LHCN-M2 (cell line): ENCODE measurements at regions not wholly inside any gene's neighbourhood (a gene's known extent, or its start where the extent isn't known, plus 50 kb on each side); places are given as distances from the start of the nearest gene placed in this dataset.
"Not testable (repeated sequence)": the region's sequence is repeated elsewhere in the genome, so short reads cannot be mapped to it uniquely, and the experiment has no call there.

ENCODE experiments used
- DNase-seq: peaks from one replicate; pipeline ENCODE4 v3.0.0-alpha.2; 2012; ENCODE audit warnings: low read depth

DNA sequence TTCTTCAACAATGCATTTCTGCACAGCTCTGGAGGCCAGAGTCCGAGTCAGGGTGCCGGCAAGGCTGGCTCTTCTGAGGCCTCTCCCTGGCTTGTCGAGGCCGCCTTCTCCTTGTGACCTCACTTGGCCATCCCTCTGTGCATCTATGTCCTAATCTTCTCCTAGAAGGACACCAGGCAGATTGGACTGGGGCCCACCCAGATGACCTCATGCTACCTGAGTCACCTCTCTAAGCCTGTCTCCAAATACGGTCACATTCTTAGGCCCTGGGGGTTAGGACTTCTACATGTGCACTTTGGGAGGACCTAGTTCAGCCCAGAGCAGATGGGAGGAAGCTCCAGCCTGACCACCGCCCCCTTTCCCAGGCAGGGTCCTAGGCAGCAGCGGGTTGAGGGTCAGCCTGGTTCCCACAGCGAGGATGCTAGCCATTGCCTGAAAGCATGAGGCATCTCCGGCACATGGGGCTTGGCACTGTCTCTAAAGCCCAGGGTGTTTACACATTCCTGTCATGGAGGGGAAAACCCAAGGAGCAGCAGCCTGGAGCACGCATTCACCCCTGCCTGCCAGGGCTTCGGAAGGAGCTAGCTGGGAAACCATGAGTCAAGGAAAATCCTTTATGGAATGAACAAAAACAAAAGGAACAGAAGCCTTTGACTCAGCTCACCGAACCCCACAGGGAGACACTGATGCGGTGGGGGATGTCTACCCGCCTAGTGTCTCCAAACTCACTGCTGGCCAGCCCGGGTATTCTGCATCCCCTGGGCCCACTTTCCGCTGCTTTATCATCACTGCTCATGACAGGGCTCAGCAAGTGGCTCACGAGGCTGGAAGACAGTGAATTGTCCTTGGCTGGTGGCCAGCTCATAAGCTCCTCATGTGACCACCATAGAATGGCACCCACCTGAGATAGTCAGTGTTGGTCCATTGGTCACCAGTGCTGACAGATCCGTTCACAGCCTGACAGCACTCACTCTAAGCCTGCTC lies 140.2 kb upstream of the ZNF469 start:
- DNase-seq, result peak; percentile 86

DNA sequence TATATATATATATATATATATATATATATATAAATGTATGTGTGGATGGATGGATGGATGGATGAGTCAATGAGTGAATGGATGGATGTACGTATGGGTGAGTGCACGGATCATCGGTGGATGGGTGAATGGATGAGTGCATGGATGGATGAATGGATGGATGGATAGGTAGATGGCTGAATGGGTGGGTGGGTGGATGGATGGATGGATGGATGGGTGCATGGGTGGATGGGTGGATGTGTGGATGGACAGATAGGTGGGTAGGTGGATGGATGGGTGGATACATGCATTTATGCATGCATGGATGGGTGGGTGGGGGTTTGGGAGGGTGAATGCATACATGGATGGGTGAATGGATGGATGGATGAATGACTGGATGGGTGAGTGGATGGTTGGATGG lies 138.8 kb upstream of the ZNF469 start:
- DNase-seq, result not testable (repeated sequence)

DNA sequence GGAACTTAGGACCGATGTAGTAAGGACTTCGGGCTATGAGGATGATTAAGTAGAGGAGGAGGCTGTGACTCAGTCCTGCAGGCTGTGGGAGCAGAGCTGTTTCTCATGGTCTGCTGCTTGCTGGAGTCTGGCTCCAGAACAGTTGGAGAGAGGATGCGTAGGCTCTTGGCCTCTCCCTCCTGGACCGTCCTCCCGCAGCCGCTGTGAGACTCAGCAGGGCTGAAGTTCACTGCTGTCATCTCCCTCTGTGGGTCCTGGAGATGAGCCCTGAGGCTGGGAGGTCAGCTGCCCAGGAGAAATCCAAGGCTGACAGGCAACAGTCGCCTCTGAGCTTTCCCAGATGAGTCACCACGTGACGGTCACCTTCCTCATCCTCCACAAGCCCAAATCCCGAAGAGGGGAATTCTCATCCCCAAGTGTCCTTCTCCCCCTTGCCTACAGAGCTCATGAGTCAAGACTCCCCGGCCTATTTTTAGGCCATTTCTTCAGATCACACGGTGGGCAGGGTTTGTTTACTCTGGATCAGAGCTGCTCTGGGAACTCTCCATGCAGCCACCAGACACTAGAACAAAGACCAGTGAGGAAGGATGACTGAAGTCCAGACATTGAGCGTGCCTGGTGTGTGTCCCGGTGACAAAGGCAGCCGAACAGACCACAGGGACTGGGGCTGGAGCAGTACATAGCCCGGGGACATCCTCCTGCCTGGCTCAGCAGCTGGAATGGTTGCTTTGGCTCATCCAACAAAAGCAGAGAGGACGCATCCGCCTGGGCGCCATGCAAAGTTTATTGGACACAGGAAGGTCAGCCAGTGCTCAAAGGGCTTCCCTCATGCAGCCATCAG lies 137.3 kb upstream of the ZNF469 start:
- DNase-seq, result peak; percentile 99

DNA sequence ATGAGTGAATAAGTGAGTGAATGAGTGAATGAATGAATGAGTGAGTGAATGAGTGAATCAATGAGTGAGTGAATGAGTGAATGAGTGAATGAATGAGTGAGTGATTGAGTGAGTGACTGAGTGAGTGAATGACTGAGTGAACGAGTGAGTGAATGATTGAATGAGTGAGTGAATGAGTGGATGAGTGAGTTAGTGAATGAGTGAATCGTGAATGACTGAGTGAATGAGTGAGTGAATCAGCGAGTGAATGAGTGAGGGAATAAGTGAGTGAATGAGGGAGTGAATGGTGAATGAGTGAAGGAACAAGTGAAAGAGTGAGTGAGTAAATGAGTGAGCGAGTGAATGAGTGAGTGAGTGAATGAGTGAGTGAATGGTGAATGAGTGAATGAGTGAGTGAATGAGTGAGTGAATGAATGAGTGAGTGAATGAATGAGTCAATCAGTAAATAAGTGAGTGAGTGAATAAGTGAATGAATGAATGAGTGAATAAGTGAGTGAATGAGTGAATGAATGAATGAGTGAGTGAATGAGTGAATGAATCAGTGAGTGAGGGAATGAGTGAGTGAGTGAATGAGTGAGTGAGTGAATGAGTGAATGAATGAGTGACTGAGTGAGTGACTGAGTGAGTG lies 135.7 kb upstream of the ZNF469 start:
- DNase-seq, result not testable (repeated sequence)

DNA sequence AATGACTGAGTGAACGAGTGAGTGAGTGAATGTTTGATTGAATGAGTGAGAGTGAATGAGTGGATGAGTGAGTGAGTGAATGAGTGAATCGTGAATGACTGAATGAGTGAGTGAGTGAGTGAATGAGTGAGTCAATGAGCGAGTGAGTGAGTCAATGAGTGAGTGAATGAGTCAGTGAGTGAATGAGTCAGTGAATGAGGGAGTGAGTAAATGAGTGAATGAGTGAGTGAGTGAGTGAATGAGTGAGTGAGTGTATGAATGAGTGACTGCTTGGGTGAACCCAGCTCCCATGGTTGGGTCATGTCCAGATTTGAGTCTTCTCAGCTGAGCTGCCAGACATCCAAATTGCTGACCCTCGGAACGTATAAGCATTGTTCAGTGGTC lies 135.2 kb upstream of the ZNF469 start:
- DNase-seq, result peak; percentile 22

DNA sequence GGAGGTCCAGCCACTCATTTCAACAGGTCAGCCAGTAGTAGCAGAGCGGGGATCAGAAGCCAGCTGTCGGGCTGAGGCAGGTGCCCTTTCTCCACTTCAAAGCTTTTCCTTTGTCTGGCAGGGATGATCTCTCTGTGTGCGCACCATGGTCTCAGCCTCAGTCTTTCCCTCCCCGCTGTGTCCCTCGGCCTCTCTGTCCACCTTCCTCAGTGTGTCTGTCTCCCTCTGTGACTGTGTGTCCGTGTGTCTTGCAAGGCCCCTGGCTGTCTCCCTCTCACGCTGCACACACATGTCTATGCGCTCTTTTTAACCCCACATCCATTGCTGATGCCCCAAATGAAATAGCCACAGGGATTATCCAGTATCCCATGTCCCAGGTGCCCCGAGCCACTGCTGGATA lies 134.0 kb upstream of the ZNF469 start:
- DNase-seq, result not testable (repeated sequence)

DNA sequence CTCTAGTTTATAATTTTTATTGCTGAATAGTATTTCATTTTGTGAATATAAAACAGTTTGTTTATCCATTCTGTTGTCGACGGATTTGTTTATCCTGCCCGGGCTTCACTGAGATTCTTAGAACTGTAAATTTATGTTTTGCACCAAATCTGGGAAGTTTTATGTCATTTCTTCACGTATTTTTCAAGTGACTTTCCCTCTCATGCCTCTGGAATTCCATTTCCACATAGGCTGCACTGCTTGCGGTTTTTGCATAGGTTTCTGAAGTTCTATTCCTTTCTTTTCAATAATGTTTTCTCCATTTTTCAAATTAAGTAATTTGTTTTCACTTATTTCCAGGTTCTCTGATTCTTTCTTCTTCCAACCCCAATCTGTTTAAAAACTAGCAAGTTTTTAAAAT lies 132.4 kb upstream of the ZNF469 start:
- DNase-seq, result not testable (repeated sequence)

DNA sequence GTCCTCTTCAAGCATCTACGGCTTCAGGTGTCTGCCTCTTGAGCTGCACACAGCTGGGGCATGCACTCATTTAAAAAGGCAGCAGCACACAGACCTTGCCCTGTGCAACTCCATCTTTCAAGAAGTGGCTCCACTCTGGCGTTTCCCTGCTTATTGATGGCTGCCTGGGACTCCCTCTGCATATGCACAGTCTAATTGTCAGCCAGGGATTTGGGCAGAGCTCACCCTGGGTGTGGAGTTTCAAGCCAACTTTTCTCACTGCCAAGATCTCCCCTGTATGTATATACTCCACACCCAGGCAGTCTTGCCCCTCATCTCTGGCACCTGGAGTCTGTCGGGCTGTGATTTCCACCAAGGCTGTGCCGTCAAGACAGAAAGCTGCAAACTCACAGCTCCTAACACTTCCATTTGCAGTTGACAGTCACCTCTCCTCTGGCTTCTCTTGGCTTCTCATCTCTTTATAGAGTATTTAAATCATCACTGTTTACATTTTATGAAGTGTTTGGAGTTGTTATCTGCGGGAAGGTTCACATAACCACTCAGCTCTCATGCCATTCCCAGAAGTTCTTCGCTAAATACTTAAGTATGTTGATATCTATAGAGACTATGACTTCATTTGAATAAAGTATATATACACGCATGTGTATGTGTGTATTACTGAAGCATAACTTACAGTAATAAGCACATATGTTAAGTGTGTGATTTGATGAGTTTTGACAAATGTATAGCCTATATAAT lies 130.5 kb upstream of the ZNF469 start:
- DNase-seq, result not testable (repeated sequence)

DNA sequence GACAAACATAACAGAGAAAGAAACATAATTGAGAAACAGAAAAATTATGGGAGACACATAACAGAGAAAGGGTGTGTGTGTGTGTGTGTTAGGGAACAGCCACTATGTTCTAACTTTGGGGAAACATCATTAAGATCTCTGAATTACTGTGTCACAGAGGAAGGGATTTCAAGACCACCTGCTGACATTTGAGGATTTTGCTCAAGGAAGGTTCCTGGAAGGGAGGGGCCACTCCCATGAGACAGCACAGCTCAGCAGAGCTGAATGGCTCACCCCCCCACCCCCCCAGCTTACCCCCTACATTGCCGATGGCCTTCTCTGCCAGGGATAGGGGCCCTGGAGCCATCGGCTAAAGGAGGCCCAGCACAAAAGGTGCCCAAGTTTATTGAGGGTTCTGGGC lies 124.6 kb upstream of the ZNF469 start:
- DNase-seq, result not testable (repeated sequence)

DNA sequence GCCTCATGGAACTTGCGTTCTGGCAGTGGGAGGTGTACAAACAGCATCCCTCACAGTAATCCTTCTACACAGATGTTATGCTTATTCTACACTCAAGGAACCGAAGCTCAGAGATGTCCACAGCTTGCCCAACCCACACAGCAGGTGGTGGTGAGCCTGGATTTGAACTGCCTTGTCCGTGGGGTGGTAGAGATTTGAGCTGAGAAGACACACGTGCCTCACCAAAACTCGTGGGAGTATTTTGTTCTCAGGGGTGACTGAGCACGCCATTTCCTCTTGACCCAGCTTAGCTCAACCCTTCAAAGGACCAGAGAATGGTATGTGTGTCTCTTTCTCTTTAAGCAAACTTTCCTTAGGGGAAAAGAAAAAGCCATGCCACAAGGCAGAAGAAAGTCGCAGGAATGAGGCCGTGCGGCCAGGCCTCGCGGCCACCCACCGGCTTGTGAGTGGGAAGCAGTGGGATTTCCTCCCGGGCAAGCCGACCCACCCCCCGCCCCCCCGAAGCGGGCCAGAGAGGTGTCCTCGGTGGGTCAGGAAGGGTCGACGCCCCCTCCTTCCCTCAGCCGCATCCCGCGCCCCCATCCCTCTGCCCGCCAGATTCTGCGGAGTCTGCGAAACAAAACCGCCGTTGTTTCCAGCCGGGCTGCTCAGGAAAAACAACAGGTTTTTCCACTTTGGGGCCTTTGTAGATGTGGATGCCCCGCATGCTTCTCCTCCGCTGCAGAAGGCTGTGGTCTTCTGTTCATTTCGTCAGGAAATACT lies 123.8 kb upstream of the ZNF469 start:
- DNase-seq, result not testable (repeated sequence)

DNA sequence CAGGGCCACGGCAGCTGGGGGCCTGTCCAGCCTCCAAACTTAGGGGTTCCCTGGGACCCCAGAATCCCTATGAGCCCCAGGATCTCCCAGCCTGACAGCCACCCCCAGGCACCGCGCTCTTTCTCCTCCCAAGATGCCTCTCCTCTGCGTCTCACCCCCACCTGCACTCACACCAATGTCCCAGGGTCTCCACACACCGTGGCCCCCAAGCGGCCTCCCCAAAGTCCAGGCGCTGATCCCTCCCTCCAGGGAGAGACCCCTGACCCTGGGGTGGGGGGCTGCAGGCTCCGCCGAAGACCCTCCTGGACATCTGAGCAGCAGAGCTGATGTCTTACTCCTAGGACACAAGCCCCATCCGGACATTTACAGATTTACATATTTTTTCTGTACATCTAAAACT lies 123.2 kb upstream of the ZNF469 start:
- DNase-seq, result not testable (repeated sequence)

DNA sequence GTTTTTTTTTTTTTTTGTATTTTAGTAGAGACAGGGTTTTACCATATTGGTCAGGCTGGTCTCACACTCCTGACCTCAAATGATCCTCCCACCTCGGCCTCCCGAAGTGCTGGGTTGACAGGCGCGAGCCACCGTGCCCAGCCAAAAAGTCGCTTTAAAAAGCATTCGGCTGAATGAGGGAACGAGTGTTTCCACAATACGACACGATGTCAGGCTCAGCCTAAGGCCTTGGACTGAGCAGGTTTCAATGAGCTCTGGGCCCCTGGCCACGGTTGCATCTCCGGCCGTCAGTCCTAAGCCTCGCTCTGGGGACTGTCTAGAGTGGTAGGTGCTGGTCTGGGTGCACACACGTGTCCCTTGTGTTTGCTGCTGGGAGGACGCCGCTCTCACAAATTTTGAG lies 122.6 kb upstream of the ZNF469 start:
- DNase-seq, result not testable (repeated sequence)

DNA sequence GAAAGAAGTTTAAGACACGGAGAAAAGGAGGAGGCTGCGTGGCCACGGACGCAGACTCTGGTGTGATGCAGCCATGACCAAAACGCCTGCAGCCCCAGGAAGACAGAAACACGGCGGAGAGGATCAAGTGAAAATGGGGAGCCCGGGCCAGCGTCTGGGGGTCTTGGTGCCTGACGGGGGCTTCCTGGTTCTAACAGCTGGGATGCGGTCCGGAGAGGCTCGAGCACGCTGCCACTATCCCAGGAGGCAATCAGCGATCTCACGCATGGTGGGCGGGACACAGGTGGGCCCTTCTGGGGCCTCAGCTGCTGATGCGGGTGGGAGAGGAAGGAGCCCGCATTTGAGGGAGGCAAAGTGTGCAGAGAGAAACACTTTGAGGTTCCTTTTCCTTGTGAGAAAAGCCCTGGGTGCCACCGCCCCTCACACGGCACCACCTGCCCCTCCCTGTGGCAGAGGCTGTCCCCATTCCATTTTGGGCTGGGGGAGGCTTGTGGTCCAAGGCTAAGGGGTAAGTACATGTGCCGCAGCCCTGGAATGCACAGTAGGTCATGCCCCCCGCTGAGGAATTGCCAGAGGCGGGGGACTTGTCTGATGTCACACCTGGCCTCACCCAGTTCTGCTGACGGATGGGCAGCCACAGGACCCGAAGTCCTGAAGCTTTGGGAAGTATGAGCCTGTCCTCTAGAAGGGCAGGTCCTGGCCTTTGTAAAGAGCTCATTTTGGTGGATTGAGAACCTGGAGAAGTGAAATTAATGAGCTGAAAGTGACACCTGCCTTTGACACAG lies 121.7 kb upstream of the ZNF469 start:
- DNase-seq, result not testable (repeated sequence)

DNA sequence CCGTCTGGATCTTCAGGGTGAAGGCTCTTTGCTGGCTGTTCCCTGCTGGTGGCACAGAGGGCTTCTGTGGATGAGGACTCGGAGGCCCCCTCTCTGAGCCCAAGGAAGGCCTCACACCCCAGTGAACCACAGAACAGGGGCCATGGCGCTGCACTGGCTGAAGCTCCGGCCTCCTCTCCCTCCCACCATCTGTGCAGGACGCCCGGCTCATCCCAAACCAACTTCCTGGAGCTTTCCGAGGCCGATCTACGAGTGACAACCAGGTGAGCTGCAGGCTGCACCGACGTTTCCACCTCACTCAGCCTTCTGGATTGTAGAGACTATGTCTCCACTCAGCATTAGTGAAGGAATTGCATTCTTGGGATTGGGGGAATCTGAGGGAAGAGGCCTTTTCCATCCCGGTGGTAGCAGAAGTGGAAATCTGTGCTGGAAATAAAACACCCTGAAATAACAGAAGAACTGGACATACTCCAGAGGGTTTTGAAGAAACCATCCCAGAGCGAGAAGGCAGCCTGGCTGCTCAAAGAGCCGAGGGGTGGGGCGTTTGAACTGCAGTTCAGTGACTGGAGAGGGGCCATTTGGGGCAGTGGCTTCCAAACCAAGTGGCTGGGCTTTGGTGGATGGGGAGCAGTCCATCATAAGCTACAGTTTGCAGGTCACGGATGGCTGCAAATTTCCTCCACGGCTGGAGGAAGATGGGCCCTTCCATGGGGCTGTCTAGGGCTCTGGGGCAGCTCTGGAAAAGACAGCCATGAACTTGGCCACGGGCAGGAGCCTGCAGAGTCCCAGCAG lies 120.7 kb upstream of the ZNF469 start:
- not testable (repeated sequence) for DNase-seq

DNA sequence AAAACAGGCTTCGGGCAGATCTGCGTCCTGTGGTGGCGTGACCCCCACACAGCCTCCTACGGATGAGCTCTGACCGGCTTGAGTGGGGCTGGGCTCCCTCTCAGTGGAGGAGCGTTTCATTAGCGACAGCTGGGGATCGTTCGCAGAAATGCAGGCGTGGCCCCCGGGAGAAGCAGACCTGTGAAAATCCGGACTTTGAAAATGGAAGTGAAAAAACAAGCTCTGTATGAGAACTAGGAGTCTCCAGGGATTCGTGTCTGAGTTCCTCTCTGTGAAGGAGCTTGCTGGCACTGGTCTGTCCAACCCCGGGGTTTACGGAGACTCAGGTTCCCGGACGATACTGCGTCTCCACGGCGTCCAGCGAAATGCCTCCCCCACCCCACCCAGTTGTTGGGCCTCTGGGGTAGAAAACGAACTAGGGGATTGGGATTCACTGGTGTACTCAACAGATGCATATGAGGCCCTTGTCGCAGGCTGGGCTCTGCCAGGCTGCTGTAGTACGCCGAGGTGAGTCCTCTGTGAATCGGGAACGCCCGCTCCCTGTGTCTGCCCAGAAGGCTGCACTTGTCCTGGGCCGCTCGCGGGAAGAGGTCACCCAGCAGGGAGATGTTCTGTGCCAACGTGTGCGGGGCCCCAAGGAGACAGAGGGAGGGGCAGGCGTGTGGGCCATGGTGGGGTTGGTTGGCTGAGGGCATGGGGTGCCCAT lies 119.7 kb upstream of the ZNF469 start:
- DNase-seq, result not testable (repeated sequence)

DNA sequence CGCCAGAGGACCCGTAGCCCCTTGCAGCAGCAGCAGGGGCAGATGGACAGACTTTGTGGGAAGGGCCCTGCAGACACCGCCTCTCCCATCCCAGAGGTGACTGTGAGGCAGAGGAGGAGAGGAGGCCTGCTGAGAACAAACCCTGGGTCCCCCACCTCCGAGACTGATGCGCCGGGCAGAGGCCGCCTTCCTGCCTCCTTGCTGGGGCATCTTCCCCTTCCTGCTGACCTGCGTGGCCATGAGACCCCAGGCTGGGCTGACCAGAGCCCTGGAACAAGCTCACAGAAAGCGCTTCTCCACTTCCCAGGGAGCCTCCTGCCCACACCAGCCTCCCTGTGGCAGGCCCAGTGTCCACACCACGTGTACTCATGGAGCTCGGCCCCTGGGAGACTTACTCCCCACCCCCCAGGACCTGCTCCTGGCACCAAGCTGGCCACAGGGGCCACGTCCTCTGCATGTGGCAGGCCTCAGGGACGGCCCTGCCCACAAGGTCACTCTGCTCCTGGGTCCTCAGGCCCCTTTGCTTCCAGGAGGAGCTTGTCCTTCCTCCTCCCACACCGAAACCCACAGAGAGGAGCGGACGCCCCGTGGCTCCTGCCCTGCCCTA lies 119.0 kb upstream of the ZNF469 start:
- DNase-seq, result not testable (repeated sequence)

DNA sequence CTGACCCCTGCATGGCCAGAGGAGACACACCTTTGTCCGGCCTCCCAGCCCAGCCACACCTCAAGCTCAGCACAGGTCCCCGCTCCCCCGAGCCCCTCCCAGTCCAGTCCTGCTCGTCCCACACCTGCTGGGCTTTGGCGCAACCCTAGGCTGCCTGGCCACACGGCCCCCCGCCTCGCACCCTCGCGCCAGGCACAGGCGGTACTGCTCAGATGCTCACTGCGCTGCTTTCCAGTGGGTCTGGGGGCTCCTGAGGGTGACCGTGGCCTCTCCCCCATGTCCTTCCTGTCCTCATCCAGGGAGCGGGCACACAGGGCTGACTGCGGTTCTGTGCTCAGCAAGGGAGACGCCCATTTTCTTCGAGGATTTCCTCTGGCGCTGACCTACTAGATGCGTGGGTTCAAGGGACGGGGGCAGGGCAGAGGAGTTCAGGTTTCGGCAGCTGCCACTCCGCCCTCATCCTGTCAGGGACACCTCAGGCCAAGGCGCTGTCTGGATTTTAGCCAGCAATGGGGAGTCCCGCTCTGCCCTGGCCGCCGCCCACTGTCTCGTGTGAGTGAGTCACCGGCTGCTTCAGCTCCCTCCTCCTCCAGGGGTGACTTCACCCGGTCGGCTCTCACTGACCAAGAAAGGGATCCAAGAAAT lies 118.0 kb upstream of the ZNF469 start:
- peak; percentile 95 for DNase-seq
